CD14-positive monocyte (primary cell): ENCODE measurements at regions not wholly inside any gene's neighbourhood (a gene's known extent, or its start where the extent isn't known, plus 50 kb on each side); places are given as distances from the start of the nearest gene placed in this dataset.

Experiments
- DNase-seq, 3 donors: peaks; one replicate each; pipeline ENCODE4 v3.0.0-alpha.2; 2011 to 2022
- H2AFZ ChIP-seq: 2 replicates; pipeline ENCODE4 v1.6.0; 2012; ENCODE audit warnings: mild to moderate bottlenecking, low read depth, low read length, inconsistent platforms; ENCODE audit not compliant: insufficient read depth, poor library complexity, severe bottlenecking
- H3K27ac ChIP-seq, 2 donors: 1 replicate in 1 of 2; 2 replicates in 1 of 2; pipeline ENCODE4 v1.5.1; 2012 to 2013; ENCODE audit warnings: low read length in 2 of 2, control low read depth in 1 of 2, inconsistent platforms in 1 of 2, low read depth in 1 of 2, mild to moderate bottlenecking in 1 of 2
- H3K27me3 ChIP-seq, 2 donors: one replicate each; pipeline versions ENCODE4 v1.6.0 to v1.6.1; 2011 to 2013; ENCODE audit warnings: low read length in 2 of 2; ENCODE audit not compliant: control insufficient read depth in 2 of 2, insufficient read depth in 2 of 2
- H3K36me3 ChIP-seq, 2 donors: replicated peaks in 1 of 2; 1 replicate in 1 of 2; 2 replicates in 1 of 2; pipeline versions ENCODE4 v1.5.1 to v1.6.1; 2012 to 2013; ENCODE audit warnings: low read length in 2 of 2, control low read depth in 1 of 2, inconsistent platforms in 1 of 2, mild to moderate bottlenecking in 1 of 2; ENCODE audit not compliant: insufficient read depth in 2 of 2, control insufficient read depth in 1 of 2
- H3K4me1 ChIP-seq, 2 donors: 1 replicate in 1 of 2; 2 replicates in 1 of 2; pipeline versions ENCODE4 v1.5.1 to v1.6.1; 2012 to 2013; ENCODE audit warnings: low read length in 2 of 2, control low read depth in 1 of 2, inconsistent platforms in 1 of 2, mild to moderate bottlenecking in 1 of 2, moderate library complexity in 1 of 2; ENCODE audit not compliant: insufficient read depth in 2 of 2, control insufficient read depth in 1 of 2
- H3K4me2 ChIP-seq: replicated peaks from 2 replicates; pipeline ENCODE3; 2012; ENCODE audit warnings: low read length, moderate library complexity, mild to moderate bottlenecking; ENCODE audit not compliant: poor library complexity, severe bottlenecking; ENCODE audit errors: extremely low read depth
- H3K4me3 ChIP-seq, 3 experiments: fragments of 200-600 bp in 1 of 3; sonication (generic) in 1 of 3; replicated peaks in 1 of 3; 1 replicate in 2 of 3; 2 replicates in 1 of 3; pipeline ENCODE4 v1.5.1; 2011 to 2013; ENCODE audit warnings: low read length in 3 of 3, mild to moderate bottlenecking in 3 of 3, control low read depth in 2 of 3, low read depth in 2 of 3, inconsistent platforms in 1 of 3, moderate library complexity in 1 of 3
- H3K79me2 ChIP-seq: 2 replicates; pipeline ENCODE4 v1.6.0; 2012; ENCODE audit warnings: mild to moderate bottlenecking, control low read depth, inconsistent platforms, low read length, moderate library complexity; ENCODE audit not compliant: insufficient read depth
- H3K9ac ChIP-seq: 2 replicates; pipeline ENCODE4 v1.6.0; 2017; ENCODE audit warnings: low read length, mild to moderate bottlenecking; ENCODE audit not compliant: insufficient read depth, poor library complexity, severe bottlenecking
- H3K9me3 ChIP-seq, 2 donors: replicated peaks in 1 of 2; 1 replicate in 1 of 2; 2 replicates in 1 of 2; pipeline versions ENCODE4 v1.5.1 to v1.6.1; 2012 to 2013; ENCODE audit warnings: low read length in 2 of 2, control low read depth in 1 of 2; ENCODE audit not compliant: control insufficient read depth in 1 of 2, insufficient read depth in 1 of 2
- H4K20me1 ChIP-seq: 2 replicates; pipeline ENCODE4 v1.6.0; 2012; ENCODE audit warnings: mild to moderate bottlenecking, low read length, control low read depth, moderate library complexity; ENCODE audit not compliant: insufficient read depth
- H3K27ac Mint-ChIP-seq, 7 donors: one replicate each; pipeline ENCODE4 v1.8.0; 2020; ENCODE audit warnings: mild to moderate bottlenecking in 7 of 7, mixed read lengths in 7 of 7, moderate library complexity in 6 of 7, inconsistent platforms in 2 of 7
- H3K27me3 Mint-ChIP-seq, 3 donors: one replicate each; pipeline ENCODE4 v1.8.0; 2021 to 2022; ENCODE audit warnings: low read depth in 3 of 3, mild to moderate bottlenecking in 3 of 3, mixed read lengths in 3 of 3, moderate library complexity in 3 of 3, inconsistent platforms in 1 of 3
- H3K36me3 Mint-ChIP-seq, 2 donors: one replicate each; pipeline ENCODE4 v1.8.0; 2020; ENCODE audit warnings: mixed read lengths in 2 of 2, inconsistent platforms in 1 of 2, mild to moderate bottlenecking in 1 of 2
- H3K4me1 Mint-ChIP-seq: one replicate; pipeline ENCODE4 v1.8.0; 2020; ENCODE audit warnings: mild to moderate bottlenecking, mixed read lengths
- H3K4me3 Mint-ChIP-seq, 2 donors: one replicate each; pipeline ENCODE4 v1.8.0; 2020; ENCODE audit warnings: mild to moderate bottlenecking in 2 of 2, mixed read lengths in 2 of 2, moderate library complexity in 1 of 2
- H3K9me3 Mint-ChIP-seq, 7 donors: one replicate each; pipeline ENCODE4 v1.8.0; 2020 to 2022; ENCODE audit warnings: mixed read lengths in 7 of 7, mild to moderate bottlenecking in 6 of 7, moderate library complexity in 6 of 7, inconsistent platforms in 2 of 7
- CTCF ChIP-seq: fragments of 200-600 bp; IDR thresholded peaks from one replicate; pipeline ENCODE4 v1.8.0; 2022; ENCODE audit warnings: antibody characterized with exemption, mild to moderate bottlenecking
- WGBS: methylation state at CpG from one replicate; pipeline ENCODE4 v1.1.5; 2013; ENCODE audit warnings: missing lambda C conversion rate; ENCODE audit not compliant: insufficient coverage; 5-methylcytosine and 5-hydroxymethylcytosine counted together
- intact Hi-C, 2 donors: fragments of 100-400 bp; cut with micrococcal nuclease; formaldehyde crosslinking; loops; one replicate each; pipeline versions ENCODE4 v1.15.0 to v1.15.1; 2023

DNA sequence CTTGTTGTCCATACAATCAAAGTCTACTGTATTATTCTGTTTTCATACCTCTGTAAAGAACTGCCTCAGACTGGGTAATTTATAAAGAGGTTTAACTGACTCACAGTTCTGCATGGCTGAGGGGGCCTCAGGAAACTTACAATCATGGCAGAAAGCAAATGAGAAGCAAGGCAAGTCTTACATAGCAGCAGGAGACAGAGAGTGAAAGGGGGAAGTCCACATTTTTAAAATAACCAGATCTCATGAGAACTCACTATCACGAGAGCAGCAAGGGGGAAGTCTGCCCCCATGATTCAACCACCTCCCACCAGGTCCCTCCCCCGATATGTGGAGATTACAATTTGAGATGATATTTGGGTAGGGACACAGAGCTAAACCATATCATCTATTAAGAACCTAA is 724.6 kb upstream of the CBLB start:
- H3K36me3 ChIP-seq: no peaks in the 10 kb centered on the region
- H3K9me3 Mint-ChIP-seq: peaks cover 0 to 16% (median 8%) of the 10 kb centered on the region in 7 donors
- no peaks in the 10 kb centered on the region for H4K20me1 ChIP-seq
- H2AFZ ChIP-seq: no peak overlapping the region
- H3K9ac ChIP-seq: no peak overlapping the region
- TF ChIP-seq CTCF: no peak
- H3K4me1 ChIP-seq: no peaks in the 10 kb centered on the region
- no peaks in the 10 kb centered on the region for H3K27me3 ChIP-seq
- no peak overlapping the region for H3K27ac Mint-ChIP-seq
- no peaks in the 10 kb centered on the region for H3K36me3 Mint-ChIP-seq
- no peak overlapping the region for H3K4me3 Mint-ChIP-seq
- H3K4me2 ChIP-seq: no peak overlapping the region
- no peak for DNase-seq
- H3K4me1 Mint-ChIP-seq: no peaks in the 10 kb centered on the region
- intact Hi-C loops: no loop called here
- H3K79me2 ChIP-seq: no peaks in the 10 kb centered on the region
- peaks cover 3 to 15% of the 10 kb centered on the region in 2 donors for H3K9me3 ChIP-seq
- no peaks in the 10 kb centered on the region for H3K27me3 Mint-ChIP-seq
- no peak overlapping the region for H3K4me3 ChIP-seq
- no peak overlapping the region for H3K27ac ChIP-seq
- WGBS: no CpG with 5 or more reads among the region's 2 CpGs

DNA sequence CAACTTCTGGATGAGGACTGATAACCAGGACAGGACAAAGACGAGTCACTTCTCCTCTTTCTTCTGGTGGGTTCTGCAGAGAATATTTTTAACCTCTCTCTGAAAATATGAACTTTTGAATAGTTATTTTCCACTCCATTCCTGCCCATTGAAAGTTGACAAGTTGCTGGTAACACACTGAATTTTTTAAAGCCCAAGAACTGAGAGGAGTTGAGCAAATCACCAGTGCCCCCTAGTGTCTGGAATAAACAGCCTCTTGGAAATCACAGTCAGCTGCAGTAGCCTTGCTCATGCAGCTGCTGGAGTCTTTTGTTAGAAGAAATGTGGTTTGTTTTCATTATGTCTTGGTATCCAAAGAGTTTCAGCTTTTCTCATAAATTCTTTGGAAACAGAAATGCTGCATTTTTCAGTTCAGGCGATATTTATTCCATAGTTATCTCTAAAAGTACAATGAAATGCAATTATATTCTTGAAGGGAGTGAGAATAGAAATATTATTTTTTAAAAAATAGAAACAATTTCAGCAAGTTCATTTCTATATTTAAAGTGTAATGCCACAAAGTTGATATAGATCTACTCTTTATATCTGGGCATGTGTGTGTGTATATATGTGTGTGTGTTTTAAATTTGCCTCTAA is 741.0 kb upstream of the CBLB start:
- no peak overlapping the region for H3K27ac ChIP-seq
- no CpG with 5 or more reads among the region's 2 CpGs for WGBS
- H3K4me1 Mint-ChIP-seq: no peaks in the 10 kb centered on the region
- H3K27me3 Mint-ChIP-seq: no peaks in the 10 kb centered on the region
- no peaks in the 10 kb centered on the region for H3K79me2 ChIP-seq
- no peaks in the 10 kb centered on the region for H3K4me1 ChIP-seq
- no peak overlapping the region for H2AFZ ChIP-seq
- H3K27me3 ChIP-seq: no peaks in the 10 kb centered on the region
- H3K9ac ChIP-seq: no peak overlapping the region
- peak; percentile 71 for TF ChIP-seq CTCF
- intact Hi-C loops: loop anchor here (5.0 to 10.0 kb wide), 2 partner anchors 925 to 927 kb away; no protein-coding TSS in a partner anchor
- H3K9me3 Mint-ChIP-seq: peaks cover 4 to 15% (median 12%) of the 10 kb centered on the region in 7 donors
- H3K36me3 Mint-ChIP-seq: no peaks in the 10 kb centered on the region
- no peaks in the 10 kb centered on the region for H4K20me1 ChIP-seq
- H3K4me3 Mint-ChIP-seq: no peak overlapping the region
- peaks cover 7 to 13% of the 10 kb centered on the region in 2 donors for H3K9me3 ChIP-seq
- no peak overlapping the region for H3K27ac Mint-ChIP-seq
- DNase-seq: peak; percentile 14 to 37 (median 15)
- no peak overlapping the region for H3K4me2 ChIP-seq
- H3K36me3 ChIP-seq: no peaks in the 10 kb centered on the region
- no peak overlapping the region for H3K4me3 ChIP-seq
